ENCODE measurements at regions not wholly inside any gene's neighbourhood (a gene's known extent, or its start where the extent isn't known, plus 50 kb on each side); places are given as distances from the start of the nearest gene placed in this dataset.
"Not testable (repeated sequence)": the region's sequence is repeated elsewhere in the genome, so short reads cannot be mapped to it uniquely, and the experiment has no call there.

GRCh38 chr14:106592115-106592852 is 1065.9 kb downstream of the TMEM121 start:
- BruUV-seq (replicated peaks); H3K4me1 ChIP-seq (ENCODE audit: control insufficient read depth, extremely low read depth, insufficient read depth, low read length); H3K27me3 ChIP-seq (ENCODE audit: control insufficient read depth in 2 of 2, insufficient read depth in 2 of 2, low read length in 2 of 2); H4K20me1 ChIP-seq (replicated peaks; ENCODE audit: control insufficient read depth, extremely low read depth, insufficient read depth, low read length); H3K9me1 ChIP-seq (replicated peaks; ENCODE audit: control insufficient read depth, extremely low read depth, insufficient read depth, low read length); H3K79me2 ChIP-seq (ENCODE audit: control insufficient read depth, insufficient read depth, low read length); FAIRE-seq; H3K9me3 ChIP-seq (replicated peaks; ENCODE audit: control insufficient read depth, insufficient read depth, low read length); H3K4me3 ChIP-seq (replicated peaks in 1 of 3; ENCODE audit: insufficient read depth in 1 of 3, low read depth in 1 of 3, low read length in 3 of 3); CTCF ChIA-PET; H3K36me3 ChIP-seq (ENCODE audit: control insufficient read depth in 2 of 2, extremely low read depth in 1 of 2, insufficient read depth in 2 of 2, low read length in 2 of 2); intact Hi-C loops (cut with micrococcal nuclease); H3K9ac ChIP-seq (replicated peaks; ENCODE audit: extremely low read depth, insufficient read depth, low read length); H3K27ac ChIP-seq (ENCODE audit: insufficient read depth, low read depth, low read length); H3K4me2 ChIP-seq (ENCODE audit: insufficient read depth, low read length); H2AFZ ChIP-seq (ENCODE audit: low read depth, low read length); POLR2A ChIA-PET; DNase-seq (ENCODE audit: low read depth, low spot score); dilution Hi-C loops (cut with MboI; ENCODE audit: extremely low pct_ligation_motif_present, low sequenced_read_pairs): not testable (repeated sequence)

DNA sequence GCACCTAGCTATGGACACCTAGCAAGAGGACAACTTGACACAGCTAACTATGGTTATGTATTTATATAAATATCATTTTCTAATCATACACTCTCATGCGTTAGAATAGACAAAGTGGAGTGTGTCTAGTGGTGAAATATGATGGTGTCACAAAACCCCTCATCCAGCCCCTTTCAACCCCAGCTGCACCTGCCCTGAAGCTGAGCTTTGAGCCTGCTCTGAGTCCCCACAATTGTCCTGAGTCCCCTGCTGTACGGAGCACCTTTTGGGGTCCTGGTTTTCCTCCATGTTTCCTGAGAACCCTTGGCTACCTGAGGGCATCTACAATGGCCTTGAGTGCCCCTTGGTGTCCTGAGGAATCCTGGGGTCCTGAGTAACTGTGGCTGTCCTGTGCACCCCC is 1072.8 kb downstream of the TMEM121 start:
- Histone ChIP-seq H3K79me2 (ENCODE audit: control insufficient read depth, insufficient read depth, low read length) (no peaks in the 10 kb centered on the region), H3K36me3 (ENCODE audit: control insufficient read depth in 2 of 2, extremely low read depth in 1 of 2, insufficient read depth in 2 of 2, low read length in 2 of 2) (no peaks in the 10 kb centered on the region), H3K4me1 (ENCODE audit: control insufficient read depth, extremely low read depth, insufficient read depth, low read length) (no peaks in the 10 kb centered on the region), H3K27ac (ENCODE audit: insufficient read depth, low read depth, low read length) (no peak overlapping the region), H4K20me1 (replicated peaks; ENCODE audit: control insufficient read depth, extremely low read depth, insufficient read depth, low read length) (no peaks in the 10 kb centered on the region), H3K9me3 (replicated peaks; ENCODE audit: control insufficient read depth, insufficient read depth, low read length) (no peaks in the 10 kb centered on the region), H3K9ac (replicated peaks; ENCODE audit: extremely low read depth, insufficient read depth, low read length) (no peak overlapping the region), H2AFZ (ENCODE audit: low read depth, low read length) (no peak overlapping the region), H3K4me2 (ENCODE audit: insufficient read depth, low read length) (no peak overlapping the region), H3K9me1 (replicated peaks; ENCODE audit: control insufficient read depth, extremely low read depth, insufficient read depth, low read length) (no peaks in the 10 kb centered on the region), H3K27me3 (ENCODE audit: control insufficient read depth in 2 of 2, insufficient read depth in 2 of 2, low read length in 2 of 2) (no peaks in the 10 kb centered on the region), H3K4me3 (replicated peaks in 1 of 3; ENCODE audit: insufficient read depth in 1 of 3, low read depth in 1 of 3, low read length in 3 of 3) (no peak overlapping the region)
- ChIA-PET POLR2A (no interaction called here), CTCF (no interaction called here)
- no peak for DNase-seq (ENCODE audit: low read depth, low spot score)
- TF ChIP-seq EZH2 (IDR thresholded peaks at IDR 0.05; ENCODE audit: borderline replicate concordance, low read depth, low read length, severe bottlenecking) (no peak), GATA2 (IDR thresholded peaks at IDR 0.05; ENCODE audit: insufficient read depth, insufficient read length, low read depth, low read length) (no peak)
- dilution Hi-C loops (cut with MboI; ENCODE audit: extremely low pct_ligation_motif_present, low sequenced_read_pairs) (no loop called here), intact Hi-C loops (cut with micrococcal nuclease) (no loop called here)
- no TSS peak for BruUV-seq (replicated peaks)
- FAIRE-seq = no peak

Data from endothelial cell of umbilical vein (primary cell).